ENCODE measurements at regions not wholly inside any gene's neighbourhood (a gene's known extent, or its start where the extent isn't known, plus 50 kb on each side); places are given as distances from the start of the nearest gene placed in this dataset.

- Mint-ChIP-seq H3K27ac (no peak overlapping the region), H3K4me3 (no peak overlapping the region), H3K4me1 (no peaks in the 10 kb centered on the region), H3K9me3 (ENCODE audit: insufficient read depth) (peaks cover 4% of the 10 kb centered on the region), H3K27me3 (no peaks in the 10 kb centered on the region)
- 89% methylated on average over 6 of the region's 8 CpGs for WGBS (ENCODE audit: insufficient coverage)
- Histone ChIP-seq H4K20me1 (ENCODE audit: control insufficient read depth, insufficient read depth, low read length, poor library complexity, severe bottlenecking) (no peaks in the 10 kb centered on the region), H3K27me3 (replicated peaks in 1 of 4; ENCODE audit: control extremely low read depth in 1 of 4, control insufficient read depth in 3 of 4, insufficient read depth in 4 of 4, low read length in 3 of 4) (no peaks in the 10 kb centered on the region), H3K9ac (ENCODE audit: low read length) (no peak overlapping the region), H2AFZ (ENCODE audit: insufficient read depth, low read depth, low read length, poor library complexity, severe bottlenecking) (no peak overlapping the region), H3K4me1 (ENCODE audit: control insufficient read depth in 2 of 2, insufficient read depth in 2 of 2, low read length in 2 of 2) (no peaks in the 10 kb centered on the region), H3K9me3 (ENCODE audit: control extremely low read depth in 1 of 3, control insufficient read depth in 2 of 3, insufficient read depth in 1 of 3, low read length in 2 of 3) (peaks cover 0 to 8% (median 4%) of the 10 kb centered on the region in 3 donors), H3K36me3 (replicated peaks in 1 of 2; ENCODE audit: control extremely low read depth in 1 of 2, control insufficient read depth in 1 of 2, extremely low read depth in 1 of 2, insufficient read depth in 2 of 2, low read length in 1 of 2) (no peaks in the 10 kb centered on the region), H3K27ac (ENCODE audit: low read length in 2 of 2) (no peak overlapping the region), H3K4me3 (ENCODE audit: control extremely low read depth in 1 of 5, extremely low read depth in 1 of 5, insufficient read depth in 1 of 5, low read depth in 2 of 5, low read length in 4 of 5) (no peak overlapping the region), H3K79me2 (ENCODE audit: control insufficient read depth, insufficient read depth, low read length) (no peaks in the 10 kb centered on the region), H3K4me2 (replicated peaks; ENCODE audit: low read depth, low read length, poor library complexity, severe bottlenecking) (no peak overlapping the region)
- ATAC-seq (ENCODE audit: low read depth) (no peak), DNase-seq (no peak)
- ChIA-PET CTCF (no interaction called here), POLR2A (no interaction called here)
- intact Hi-C loops (cut with micrococcal nuclease), result no loop called here
- no peak for TF ChIP-seq CTCF (IDR thresholded peaks at IDR 0.05)
- no peak for TF ChIP-seq EZH2 (IDR thresholded peaks at IDR 0.05; ENCODE audit: borderline replicate concordance, insufficient read depth, low read depth, low read length, poor library complexity, severe bottlenecking)
These were observed 168.5 kb downstream of the ACTL7B start for GRCh38 chr9:108687006-108687987.

Data from B cell (primary cell).